Lung (tissue), 11 donors: ENCODE measurements at regions not wholly inside any gene's neighbourhood (a gene's known extent, or its start where the extent isn't known, plus 50 kb on each side); places are given as distances from the start of the nearest gene placed in this dataset.
"Not testable (repeated sequence)": the region's sequence is repeated elsewhere in the genome, so short reads cannot be mapped to it uniquely, and the experiment has no call there.

ENCODE experiments used
- ATAC-seq: fragments of 200-7000 bp; cut with Tn5 transposase; one replicate; pipeline ENCODE4 v1.9.1; 2020; ENCODE audit warnings: moderate number of reproducible peaks; ENCODE audit not compliant: insufficient read depth, low FRiP score
- DNase-seq, 3 donors: peaks; one replicate each; pipeline ENCODE4 v3.0.0-alpha.2; 2013 to 2017
- H3K27ac ChIP-seq, 2 donors: one replicate each; pipeline ENCODE4 v1.5.1; 2013; ENCODE audit warnings: mild to moderate bottlenecking in 2 of 2, moderate library complexity in 2 of 2, control low read depth in 1 of 2, inconsistent platforms in 1 of 2, low read depth in 1 of 2, low read length in 1 of 2
- H3K27me3 ChIP-seq, 3 donors: one replicate each; pipeline ENCODE4 v1.5.1; 2013; ENCODE audit warnings: low read length in 2 of 3; ENCODE audit not compliant: control insufficient read depth in 3 of 3, insufficient read depth in 3 of 3
- H3K36me3 ChIP-seq, 4 donors: one replicate each; pipeline ENCODE4 v1.5.1; 2013; ENCODE audit warnings: low read length in 4 of 4, mild to moderate bottlenecking in 1 of 4, moderate library complexity in 1 of 4; ENCODE audit not compliant: control insufficient read depth in 4 of 4, insufficient read depth in 4 of 4
- H3K4me1 ChIP-seq, 5 donors: one replicate each; pipeline ENCODE4 v1.5.1; 2013; ENCODE audit warnings: low read length in 5 of 5, mild to moderate bottlenecking in 2 of 5, moderate library complexity in 1 of 5; ENCODE audit not compliant: control insufficient read depth in 5 of 5, insufficient read depth in 5 of 5
- H3K4me3 ChIP-seq: one replicate; pipeline ENCODE4 v1.5.1; 2013; ENCODE audit warnings: mild to moderate bottlenecking, control low read depth, moderate library complexity
- H3K9ac ChIP-seq, 2 donors: one replicate each; pipeline ENCODE4 v1.5.1; 2013; ENCODE audit warnings: low read length in 2 of 2, control low read depth in 1 of 2; ENCODE audit not compliant: insufficient read depth in 1 of 2
- H3K9me3 ChIP-seq, 4 donors: one replicate each; pipeline ENCODE4 v1.5.1; 2013; ENCODE audit warnings: low read length in 3 of 4, mild to moderate bottlenecking in 1 of 4, moderate library complexity in 1 of 4; ENCODE audit not compliant: control insufficient read depth in 4 of 4, insufficient read depth in 3 of 4
- CTCF ChIP-seq: IDR thresholded peaks from 2 replicates; pipeline ENCODE4 v1.5.1; 2012; ENCODE audit warnings: mild to moderate bottlenecking; ENCODE audit errors: control extremely low read depth, extremely low read depth
- WGBS, 2 donors: extraction: QIAGEN DNeasy Blood & Tissue Kit; methylation state at CpG; one replicate each; pipeline ENCODE4 v1.1.7; 2013; 5-methylcytosine and 5-hydroxymethylcytosine counted together
- donor health status: control.
- donor health status: control.
- donor health status: Bipolar disorder and iron deficiency.
- donor health status: healthy.
- donor health status: DM: yes; HTN: yes; CAD: no.

GRCh38 chr11:122404571-122404970 is 251.0 kb upstream of the UBASH3B start:
- no peak overlapping the region for H3K9ac ChIP-seq

DNA sequence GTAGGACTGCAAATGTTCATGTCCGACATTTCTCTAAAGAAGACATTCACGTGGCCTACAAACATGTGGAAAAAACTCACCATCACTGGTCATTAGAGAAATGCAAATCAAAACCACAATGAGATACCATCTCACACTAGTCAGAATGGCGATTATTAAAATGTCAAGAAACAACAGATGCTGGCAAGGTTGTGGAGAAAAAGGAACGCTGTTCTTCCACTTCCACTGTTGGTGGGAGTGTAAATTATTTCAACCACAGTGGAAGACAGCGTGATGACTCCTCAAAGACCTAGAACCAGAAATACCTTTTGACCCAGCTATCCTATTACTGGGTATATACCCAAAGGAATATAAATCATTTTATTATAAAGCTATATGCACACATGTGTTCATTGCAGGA is 253.9 kb upstream of the UBASH3B start:
- peaks cover 0 to 14% (median 0%) of the 10 kb centered on the region in 5 donors for H3K4me1 ChIP-seq
- not testable (repeated sequence) for H3K9me3 ChIP-seq, H3K9ac ChIP-seq, H3K4me3 ChIP-seq, H3K27ac ChIP-seq, H3K27me3 ChIP-seq, ATAC-seq, H3K36me3 ChIP-seq, DNase-seq
- 68 to 72% methylated on average over 5 of the region's 5 CpGs for WGBS, 2 donors

More at GRCh38 chr11:122404571-122404970, 251.0 kb upstream of the UBASH3B start:
- Histone ChIP-seq H3K9me3 (no peaks in the 10 kb centered on the region), H3K27me3 (no peaks in the 10 kb centered on the region), H3K4me1 (peaks cover 0 to 15% (median 0%) of the 10 kb centered on the region in 5 donors), H3K4me3 (no peak overlapping the region), H3K36me3 (no peaks in the 10 kb centered on the region), H3K27ac (no peak overlapping the region)
- no peak for ATAC-seq
- DNase-seq, result no peak
- TF ChIP-seq CTCF, result no peak

DNA sequence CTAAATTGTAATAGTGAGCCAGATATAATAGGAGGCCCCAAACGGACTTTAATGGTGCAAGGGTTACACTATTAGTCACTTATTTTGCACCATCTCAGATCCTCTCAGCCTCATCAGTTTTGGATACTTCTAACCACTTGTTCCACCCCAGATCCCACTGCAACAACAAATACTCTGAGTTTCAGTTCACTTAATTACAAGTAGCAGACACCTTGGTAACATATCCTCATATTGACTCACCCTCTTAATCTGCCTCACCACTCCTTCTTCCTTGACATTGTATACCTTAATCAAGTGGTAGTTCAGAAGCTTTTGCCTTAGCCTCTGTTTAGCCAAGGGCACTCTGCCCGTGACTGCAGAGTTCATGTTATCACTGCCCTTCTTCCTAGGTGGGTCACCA is 256.1 kb upstream of the UBASH3B start:
- ATAC-seq, result no peak
- TF ChIP-seq CTCF, result no peak
- no peaks in the 10 kb centered on the region for H3K36me3 ChIP-seq
- no peak overlapping the region for H3K4me3 ChIP-seq
- no peak overlapping the region for H3K27ac ChIP-seq
- no peak for DNase-seq
- no peaks in the 10 kb centered on the region for H3K27me3 ChIP-seq
- WGBS, 2 donors, result 56 to 76% methylated on average over 2 of the region's 2 CpGs
- no peaks in the 10 kb centered on the region for H3K9me3 ChIP-seq
- H3K9ac ChIP-seq, result no peak overlapping the region
- H3K4me1 ChIP-seq, result no peaks in the 10 kb centered on the region

- Histone ChIP-seq H3K36me3 (no peaks in the 10 kb centered on the region), H3K9ac (no peak overlapping the region), H3K4me1 (no peaks in the 10 kb centered on the region), H3K27ac (no peak overlapping the region), H3K4me3 (no peak overlapping the region), H3K9me3 (no peaks in the 10 kb centered on the region), H3K27me3 (no peaks in the 10 kb centered on the region)
- ATAC-seq (no peak), DNase-seq (no peak)
- WGBS, 2 donors, result 94 to 95% methylated on average over 2 of the region's 2 CpGs
- TF ChIP-seq CTCF, result no peak
Measured at GRCh38 chr11:122398851-122399250, 256.7 kb upstream of the UBASH3B start.
